Thoracic aorta (tissue), 2 donors: ENCODE measurements at regions not wholly inside any gene's neighbourhood (a gene's known extent, or its start where the extent isn't known, plus 50 kb on each side); places are given as distances from the start of the nearest gene placed in this dataset.

Experiments used
- ATAC-seq: fragments of 150-250 bp; one replicate; pipeline ENCODE4 v1.8.0; 2017; ENCODE audit warnings: low read depth; ENCODE audit not compliant: insufficient number of reproducible peaks, low FRiP score
- DNase-seq: peaks from one replicate; pipeline ENCODE4 v3.0.0-alpha.2; 2020; ENCODE audit warnings: low spot score
- H3K27ac ChIP-seq, 2 donors: fragments of 200-600 bp; sonication (generic); 1 replicate in 1 of 2; 2 replicates in 1 of 2; pipeline ENCODE4 v1.5.1; 2016; ENCODE audit warnings: mild to moderate bottlenecking in 2 of 2, moderate library complexity in 2 of 2
- H3K27me3 ChIP-seq: fragments of 200-600 bp; sonication (generic); replicated peaks from 2 replicates; pipeline ENCODE4 v1.6.0; 2016; ENCODE audit warnings: mild to moderate bottlenecking; ENCODE audit not compliant: insufficient read depth
- H3K36me3 ChIP-seq: fragments of 200-600 bp; sonication (generic); one replicate; pipeline ENCODE4 v1.5.1; 2016
- H3K4me1 ChIP-seq, 2 donors: fragments of 200-600 bp; sonication (generic); 1 replicate in 1 of 2; 2 replicates in 1 of 2; pipeline versions ENCODE4 v1.5.1 to v1.6.0; 2016; ENCODE audit warnings: low read depth in 2 of 2, mild to moderate bottlenecking in 1 of 2; ENCODE audit not compliant: control insufficient read depth in 1 of 2
- H3K4me3 ChIP-seq: fragments of 200-600 bp; sonication (generic); 2 replicates; pipeline ENCODE4 v1.5.1; 2016; ENCODE audit warnings: mild to moderate bottlenecking
- H3K9me3 ChIP-seq: fragments of 200-600 bp; sonication (generic); 2 replicates; pipeline ENCODE4 v1.5.1; 2016
- CTCF ChIP-seq: fragments of 200-600 bp; sonication (generic); IDR thresholded peaks from one replicate; pipeline ENCODE4 v1.5.1; 2019; ENCODE audit warnings: antibody characterized with exemption

GRCh38 chr2:217294211-217294610 lies 434.3 kb upstream of the TNP1 start:
- no peak overlapping the region for H3K4me3 ChIP-seq
- no peak for TF ChIP-seq CTCF
- no peak overlapping the region for H3K27ac ChIP-seq
- DNase-seq (no peak), ATAC-seq (no peak)
- peaks cover 0 to 5% of the 10 kb centered on the region in 2 donors for H3K4me1 ChIP-seq
- H3K27me3 ChIP-seq = no peaks in the 10 kb centered on the region
- H3K36me3 ChIP-seq = no peaks in the 10 kb centered on the region
- H3K9me3 ChIP-seq = peaks cover 8% of the 10 kb centered on the region

- ATAC-seq (no peak), DNase-seq (no peak)
- no peaks in the 10 kb centered on the region for H3K36me3 ChIP-seq
- TF ChIP-seq CTCF = no peak
- peaks cover 0 to 5% of the 10 kb centered on the region in 2 donors for H3K4me1 ChIP-seq
- peaks cover 8% of the 10 kb centered on the region for H3K9me3 ChIP-seq
- no peaks in the 10 kb centered on the region for H3K27me3 ChIP-seq
- no peak overlapping the region for H3K4me3 ChIP-seq
- H3K27ac ChIP-seq = no peak overlapping the region
These were observed 433.7 kb upstream of the TNP1 start for GRCh38 chr2:217293607-217294006.

- DNase-seq (no peak), ATAC-seq (no peak)
- H3K27ac ChIP-seq = no peak overlapping the region
- no peak overlapping the region for H3K4me3 ChIP-seq
- H3K27me3 ChIP-seq = no peaks in the 10 kb centered on the region
- peaks cover 8% of the 10 kb centered on the region for H3K9me3 ChIP-seq
- TF ChIP-seq CTCF = no peak
- no peaks in the 10 kb centered on the region for H3K36me3 ChIP-seq
- H3K4me1 ChIP-seq = peaks cover 0 to 5% of the 10 kb centered on the region in 2 donors
These were observed 433.2 kb upstream of the TNP1 start for GRCh38 chr2:217293046-217293445.

- Histone ChIP-seq H3K36me3 (no peaks in the 10 kb centered on the region), H3K27me3 (no peaks in the 10 kb centered on the region), H3K27ac (no peak overlapping the region), H3K4me3 (no peak overlapping the region), H3K9me3 (no peaks in the 10 kb centered on the region), H3K4me1 (peaks cover 0 to 5% of the 10 kb centered on the region in 2 donors)
- no peak for TF ChIP-seq CTCF
- DNase-seq (no peak), ATAC-seq (no peak)
These were observed 431.4 kb upstream of the TNP1 start for GRCh38 chr2:217291259-217291658.

- H3K27me3 ChIP-seq = no peaks in the 10 kb centered on the region
- no peak overlapping the region for H3K27ac ChIP-seq
- no peaks in the 10 kb centered on the region for H3K9me3 ChIP-seq
- ATAC-seq = no peak
- H3K36me3 ChIP-seq = no peaks in the 10 kb centered on the region
- no peak for TF ChIP-seq CTCF
- peaks cover 0 to 5% of the 10 kb centered on the region in 2 donors for H3K4me1 ChIP-seq
- H3K4me3 ChIP-seq = no peak overlapping the region
- DNase-seq = no peak
These were observed 430.6 kb upstream of the TNP1 start for GRCh38 chr2:217290467-217290866.
